Body of pancreas (tissue), 4 donors: ENCODE measurements at regions not wholly inside any gene's neighbourhood (a gene's known extent, or its start where the extent isn't known, plus 50 kb on each side); places are given as distances from the start of the nearest gene placed in this dataset.

ENCODE experiments used
- ATAC-seq: fragments of 150-250 bp; one replicate; pipeline ENCODE4 v1.9.1; 2016
- DNase-seq, 4 donors: peaks; one replicate each; pipeline ENCODE4 v3.0.0-alpha.2; 2019
- H3K27ac ChIP-seq, 4 donors: fragments of 200-600 bp; sonication (generic); 1 replicate in 3 of 4; 2 replicates in 1 of 4; pipeline versions ENCODE4 v1.5.1 to v1.6.1; 2016 to 2019; ENCODE audit warnings: mild to moderate bottlenecking in 1 of 4, mixed read lengths in 1 of 4, moderate library complexity in 1 of 4
- H3K27me3 ChIP-seq, 2 donors: fragments of 200-600 bp; sonication (generic); one replicate each; pipeline ENCODE4 v1.6.0; 2016; ENCODE audit warnings: mild to moderate bottlenecking in 1 of 2
- H3K36me3 ChIP-seq, 2 donors: fragments of 200-600 bp; sonication (generic); replicated peaks in 1 of 2; 2 replicates each; pipeline ENCODE4 v1.5.1; 2016; ENCODE audit warnings: low read depth in 2 of 2; ENCODE audit not compliant: insufficient read depth in 1 of 2
- H3K4me1 ChIP-seq: fragments of 200-600 bp; sonication (generic); one replicate; pipeline ENCODE4 v1.6.0; 2016
- H3K4me3 ChIP-seq, 2 donors: fragments of 200-600 bp; sonication (generic); 1 replicate in 1 of 2; 2 replicates in 1 of 2; pipeline ENCODE4 v1.5.1; 2016 to 2019
- H3K9me3 ChIP-seq, 3 donors: fragments of 200-600 bp; sonication (generic); 1 replicate in 2 of 3; 2 replicates in 1 of 3; pipeline ENCODE4 v1.5.1; 2016
- CTCF ChIP-seq, 7 experiments: fragments of 450-650 bp in 4 of 7; fragments of 200-600 bp in 3 of 7; sonication (generic) in 3 of 7; IDR thresholded peaks; one replicate each; pipeline ENCODE4 v1.5.1; 2016 to 2019; ENCODE audit warnings: antibody characterized with exemption in 7 of 7
- POLR2A ChIP-seq, 3 donors: fragments of 450-650 bp; IDR thresholded peaks; one replicate each; pipeline ENCODE4 v1.6.1; 2016; ENCODE audit warnings: antibody characterized with exemption in 3 of 3, mild to moderate bottlenecking in 2 of 3
- WGBS, 2 donors: methylation state at CpG; one replicate each; pipeline ENCODE4 v1.1.5; 2017; 5-methylcytosine and 5-hydroxymethylcytosine counted together
- intact Hi-C: fragments of 100-400 bp; cut with DNase I; formaldehyde crosslinking; loops from one replicate; pipeline ENCODE4 v1.15.1; 2023

- Histone ChIP-seq H3K27me3 (no peaks in the 10 kb centered on the region), H3K4me1 (no peaks in the 10 kb centered on the region), H3K4me3 (no peak overlapping the region), H3K27ac (no peak overlapping the region), H3K9me3 (no peaks in the 10 kb centered on the region), H3K36me3 (no peaks in the 10 kb centered on the region)
- ATAC-seq (no peak), DNase-seq (no peak)
- 44 to 53% methylated on average over 1 of the region's 1 CpG for WGBS, 2 donors
- TF ChIP-seq CTCF (IDR thresholded peaks at IDR 0.05) (no peak), POLR2A (IDR thresholded peaks at IDR 0.05) (no peak)
- intact Hi-C loops: no loop called here
Observed at GRCh38 chr4:54378461-54378860, 149.4 kb downstream of the PDGFRA start.

DNA sequence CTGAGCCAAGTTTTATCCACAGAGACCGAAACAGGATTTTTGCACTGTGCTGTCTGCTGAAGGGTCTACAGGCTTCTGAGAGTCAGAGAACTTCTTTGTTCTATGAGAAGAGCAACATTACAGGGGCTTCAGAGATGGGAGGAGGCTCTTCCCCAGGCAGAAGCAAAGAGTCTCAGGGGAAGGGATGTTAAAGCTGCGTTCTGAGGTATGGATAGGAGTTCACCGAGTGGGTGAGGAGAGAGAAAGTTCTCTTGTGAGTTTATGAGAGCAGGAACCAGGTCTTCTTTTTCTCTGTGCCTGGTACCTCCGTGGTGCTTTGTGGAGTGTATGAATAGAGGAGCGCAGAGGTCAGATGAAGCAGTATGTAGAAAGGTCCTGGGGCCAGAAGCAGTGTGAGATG, 155.1 kb downstream of the PDGFRA start:
- Histone ChIP-seq H3K4me3 (no peak overlapping the region), H3K4me1 (no peaks in the 10 kb centered on the region), H3K36me3 (no peaks in the 10 kb centered on the region), H3K9me3 (no peaks in the 10 kb centered on the region), H3K27ac (no peak overlapping the region), H3K27me3 (no peaks in the 10 kb centered on the region)
- no peak for ATAC-seq
- intact Hi-C loops: no loop called here
- 65 to 69% methylated on average over 5 of the region's 5 CpGs for WGBS, 2 donors
- DNase-seq: no peak
- TF ChIP-seq POLR2A (IDR thresholded peaks at IDR 0.05) (no peak), CTCF (IDR thresholded peaks at IDR 0.05) (no peak)

GRCh38 chr4:54384563-54384962, 155.5 kb downstream of the PDGFRA start:
- intact Hi-C loops: no loop called here
- ATAC-seq (no peak), DNase-seq (peak; percentile 9 to 22 (median 14))
- Histone ChIP-seq H3K9me3 (no peaks in the 10 kb centered on the region), H3K4me3 (no peak overlapping the region), H3K4me1 (no peaks in the 10 kb centered on the region), H3K36me3 (no peaks in the 10 kb centered on the region), H3K27ac (no peak overlapping the region), H3K27me3 (no peaks in the 10 kb centered on the region)
- TF ChIP-seq CTCF (IDR thresholded peaks at IDR 0.05): peak in 3 of 7 experiments; percentile 12 to 35 (median 29)
- no peak for TF ChIP-seq POLR2A (IDR thresholded peaks at IDR 0.05)
- 24 to 26% methylated on average over 6 of the region's 6 CpGs for WGBS, 2 donors

- DNase-seq (no peak), ATAC-seq (no peak)
- 48 to 51% methylated on average over 10 of the region's 10 CpGs for WGBS, 2 donors
- intact Hi-C loops: no loop called here
- no peaks in the 10 kb centered on the region for H3K27me3 ChIP-seq
- H3K4me3 ChIP-seq: no peak overlapping the region
- no peaks in the 10 kb centered on the region for H3K9me3 ChIP-seq
- no peaks in the 10 kb centered on the region for H3K36me3 ChIP-seq
- H3K4me1 ChIP-seq: no peaks in the 10 kb centered on the region
- TF ChIP-seq POLR2A (IDR thresholded peaks at IDR 0.05) (no peak), CTCF (IDR thresholded peaks at IDR 0.05) (no peak)
- H3K27ac ChIP-seq: no peak overlapping the region
Observed at GRCh38 chr4:54386042-54386669, 157.1 kb downstream of the PDGFRA start.

DNA sequence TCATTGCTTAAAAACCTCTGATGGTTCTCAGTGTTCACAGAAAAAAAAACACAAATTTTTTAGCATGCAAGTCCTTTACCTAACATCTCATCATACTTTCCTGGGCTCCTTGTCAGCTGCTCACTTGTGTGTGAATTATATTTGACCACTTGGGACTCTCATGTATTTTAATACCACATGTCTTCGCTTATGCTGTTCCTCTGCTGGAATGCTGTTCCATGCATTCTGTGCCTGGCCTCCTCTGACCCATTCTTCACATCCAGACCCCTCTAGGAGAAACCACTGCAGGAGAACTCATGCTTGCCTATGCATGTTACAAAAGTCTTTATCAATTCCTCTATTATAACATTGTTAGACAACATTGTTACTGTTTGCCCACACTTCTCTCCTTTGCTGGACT, 157.6 kb downstream of the PDGFRA start:
- H3K27ac ChIP-seq: no peak overlapping the region
- no peaks in the 10 kb centered on the region for H3K36me3 ChIP-seq
- DNase-seq (no peak), ATAC-seq (no peak)
- no peaks in the 10 kb centered on the region for H3K4me1 ChIP-seq
- H3K4me3 ChIP-seq: no peak overlapping the region
- H3K9me3 ChIP-seq: no peaks in the 10 kb centered on the region
- TF ChIP-seq POLR2A (IDR thresholded peaks at IDR 0.05) (no peak), CTCF (IDR thresholded peaks at IDR 0.05) (no peak)
- intact Hi-C loops: no loop called here
- no peaks in the 10 kb centered on the region for H3K27me3 ChIP-seq
- WGBS, 2 donors: 91 to 94% methylated on average over 1 of the region's 1 CpG
